Neural crest cell (in vitro differentiated cells): ENCODE measurements at regions not wholly inside any gene's neighbourhood (a gene's known extent, or its start where the extent isn't known, plus 50 kb on each side); places are given as distances from the start of the nearest gene placed in this dataset.

Experiments
- DNase-seq: peaks from one replicate; pipeline ENCODE4 v3.0.0; 2021; ENCODE audit warnings: low read depth, mixed read lengths, low spot score
- H3K27ac Mint-ChIP-seq: one replicate; pipeline ENCODE4 v1.8.0; 2021; ENCODE audit warnings: mild to moderate bottlenecking, mixed read lengths; ENCODE audit not compliant: unreplicated experiment
- H3K27me3 Mint-ChIP-seq: 2 replicates; pipeline ENCODE4 v1.8.0; 2021; ENCODE audit warnings: low read depth, mild to moderate bottlenecking, mixed read lengths
- H3K36me3 Mint-ChIP-seq: 2 replicates; pipeline ENCODE4 v1.8.0; 2021; ENCODE audit warnings: low read depth, mild to moderate bottlenecking, mixed read lengths
- H3K4me1 Mint-ChIP-seq: 2 replicates; pipeline ENCODE4 v1.8.0; 2021; ENCODE audit warnings: mixed read lengths
- H3K4me3 Mint-ChIP-seq: one replicate; pipeline ENCODE4 v1.8.0; 2021; ENCODE audit warnings: mild to moderate bottlenecking, mixed read lengths
- H3K9me3 Mint-ChIP-seq: 2 replicates; pipeline ENCODE4 v1.8.0; 2021; ENCODE audit warnings: mixed read lengths
- TF ChIP-seq, protein P1 (sequence below): fragments of 200-600 bp; sonication (generic); conservative IDR thresholded peaks from 2 replicates; pipeline ENCODE4 v1.5.0; 2021; ENCODE audit warnings: antibody characterized with exemption, mild to moderate bottlenecking

DNA sequence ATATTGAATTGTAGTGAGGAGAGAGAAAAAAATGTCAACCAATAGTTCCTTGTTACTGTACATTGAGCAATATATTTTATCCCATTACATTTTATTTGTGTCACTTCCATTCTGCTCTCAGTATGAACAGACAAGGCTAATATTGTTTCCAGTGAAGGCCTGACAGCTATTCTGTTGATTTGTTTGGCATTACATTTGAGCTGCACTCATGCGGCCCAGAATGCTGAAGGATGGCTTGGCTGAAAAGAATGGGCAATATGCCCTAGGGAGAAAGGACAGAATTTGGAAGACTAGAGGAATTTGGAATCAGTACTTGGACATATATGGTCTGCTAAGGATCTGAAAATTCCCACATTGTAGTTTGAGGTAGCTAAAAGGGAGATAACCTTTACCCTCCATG lies 1294.4 kb downstream of the CDH8 start:
- H3K9me3 Mint-ChIP-seq, result no peaks in the 10 kb centered on the region
- no peak for DNase-seq
- H3K36me3 Mint-ChIP-seq, result no peaks in the 10 kb centered on the region
- H3K27ac Mint-ChIP-seq, result no peak overlapping the region
- TF ChIP-seq, protein P1, sequence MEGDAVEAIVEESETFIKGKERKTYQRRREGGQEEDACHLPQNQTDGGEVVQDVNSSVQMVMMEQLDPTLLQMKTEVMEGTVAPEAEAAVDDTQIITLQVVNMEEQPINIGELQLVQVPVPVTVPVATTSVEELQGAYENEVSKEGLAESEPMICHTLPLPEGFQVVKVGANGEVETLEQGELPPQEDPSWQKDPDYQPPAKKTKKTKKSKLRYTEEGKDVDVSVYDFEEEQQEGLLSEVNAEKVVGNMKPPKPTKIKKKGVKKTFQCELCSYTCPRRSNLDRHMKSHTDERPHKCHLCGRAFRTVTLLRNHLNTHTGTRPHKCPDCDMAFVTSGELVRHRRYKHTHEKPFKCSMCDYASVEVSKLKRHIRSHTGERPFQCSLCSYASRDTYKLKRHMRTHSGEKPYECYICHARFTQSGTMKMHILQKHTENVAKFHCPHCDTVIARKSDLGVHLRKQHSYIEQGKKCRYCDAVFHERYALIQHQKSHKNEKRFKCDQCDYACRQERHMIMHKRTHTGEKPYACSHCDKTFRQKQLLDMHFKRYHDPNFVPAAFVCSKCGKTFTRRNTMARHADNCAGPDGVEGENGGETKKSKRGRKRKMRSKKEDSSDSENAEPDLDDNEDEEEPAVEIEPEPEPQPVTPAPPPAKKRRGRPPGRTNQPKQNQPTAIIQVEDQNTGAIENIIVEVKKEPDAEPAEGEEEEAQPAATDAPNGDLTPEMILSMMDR, result no peak
- no peaks in the 10 kb centered on the region for H3K27me3 Mint-ChIP-seq
- no peaks in the 10 kb centered on the region for H3K4me1 Mint-ChIP-seq
- no peak overlapping the region for H3K4me3 Mint-ChIP-seq

DNA sequence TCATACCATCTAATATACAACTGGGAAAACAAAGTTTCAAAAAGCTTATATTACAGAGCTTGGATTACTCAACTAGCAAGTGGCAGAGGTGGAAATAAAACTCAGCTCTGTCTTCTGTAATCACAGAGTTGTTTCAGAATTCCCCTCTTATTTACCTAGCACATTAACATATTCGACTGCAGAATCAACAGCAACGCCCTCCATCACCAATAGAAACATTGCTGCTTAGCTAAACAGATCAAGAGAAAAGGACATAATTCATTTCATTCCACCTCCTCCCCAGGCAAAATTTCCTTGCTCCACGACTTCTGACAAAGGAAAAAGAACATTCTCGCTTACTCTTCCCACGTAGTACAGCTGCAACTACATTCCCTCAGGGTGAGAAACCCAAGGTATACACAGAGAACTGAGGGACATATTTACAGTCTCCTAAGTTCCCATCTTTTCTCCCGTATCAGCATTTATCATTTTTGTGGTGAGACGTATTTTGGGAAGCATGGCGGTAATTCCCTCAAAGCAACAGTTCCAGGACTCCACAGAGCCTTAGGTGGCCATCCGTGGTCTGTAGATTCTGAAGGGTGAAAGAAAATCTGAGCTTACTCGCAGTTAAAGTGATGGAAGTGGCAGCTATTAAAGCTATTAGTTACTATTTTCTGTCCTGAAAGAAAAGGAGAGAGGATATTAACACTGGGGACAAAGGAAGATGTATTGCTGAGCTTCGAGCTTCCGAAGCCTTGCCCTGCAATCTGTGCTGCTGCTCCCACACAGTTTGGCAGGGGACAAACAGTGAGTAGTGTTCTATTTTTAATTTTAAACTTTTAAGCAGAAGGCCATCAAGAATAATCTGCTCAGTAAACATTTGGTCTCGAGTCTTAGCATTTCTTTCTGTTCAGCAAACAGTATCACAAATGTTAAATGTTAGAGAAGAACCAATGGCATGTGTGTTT lies 1296.2 kb downstream of the CDH8 start:
- Mint-ChIP-seq H3K4me1 (no peaks in the 10 kb centered on the region), H3K27me3 (no peaks in the 10 kb centered on the region), H3K9me3 (no peaks in the 10 kb centered on the region), H3K4me3 (no peak overlapping the region), H3K27ac (no peak overlapping the region), H3K36me3 (no peaks in the 10 kb centered on the region)
- TF ChIP-seq, protein P1, result no peak
- no peak for DNase-seq

DNA sequence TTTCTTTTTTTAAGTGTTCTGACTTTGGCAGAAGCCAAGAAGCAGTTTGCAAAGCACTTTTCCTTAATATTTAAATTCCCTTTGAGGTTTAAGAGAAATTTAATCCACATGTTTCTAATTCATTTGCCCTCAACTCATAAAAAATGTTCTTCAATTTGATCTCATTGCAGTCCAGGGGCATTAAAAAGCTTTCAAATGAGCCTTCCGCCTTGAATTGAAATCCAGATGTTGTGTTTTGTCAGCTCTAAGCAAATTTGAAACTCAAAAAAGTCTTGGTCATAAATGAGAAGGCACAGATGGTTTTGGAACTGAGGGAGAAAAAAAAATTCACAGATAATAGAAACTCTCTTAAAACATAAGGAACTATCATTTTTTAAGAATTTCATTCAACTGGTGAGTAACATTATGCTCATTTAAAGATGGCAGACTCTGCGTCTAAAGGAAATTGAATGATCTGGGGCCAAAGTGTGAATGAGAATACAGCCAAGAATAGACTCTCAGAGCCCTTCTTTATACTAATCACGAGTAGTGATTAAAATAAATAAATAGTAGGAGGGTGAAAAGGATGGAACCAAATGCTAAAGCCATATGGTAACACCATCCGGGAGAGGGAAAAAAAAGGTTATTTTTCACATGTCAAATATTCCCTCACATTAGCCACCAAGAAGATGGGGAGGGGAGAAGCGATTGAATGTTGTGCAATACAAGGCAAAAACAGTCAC lies 1304.7 kb downstream of the CDH8 start:
- DNase-seq, result no peak
- no peaks in the 10 kb centered on the region for H3K36me3 Mint-ChIP-seq
- no peaks in the 10 kb centered on the region for H3K4me1 Mint-ChIP-seq
- no peak overlapping the region for H3K4me3 Mint-ChIP-seq
- H3K27me3 Mint-ChIP-seq, result peaks cover 5% of the 10 kb centered on the region
- TF ChIP-seq, protein P1, result no peak
- no peak overlapping the region for H3K27ac Mint-ChIP-seq
- no peaks in the 10 kb centered on the region for H3K9me3 Mint-ChIP-seq

DNA sequence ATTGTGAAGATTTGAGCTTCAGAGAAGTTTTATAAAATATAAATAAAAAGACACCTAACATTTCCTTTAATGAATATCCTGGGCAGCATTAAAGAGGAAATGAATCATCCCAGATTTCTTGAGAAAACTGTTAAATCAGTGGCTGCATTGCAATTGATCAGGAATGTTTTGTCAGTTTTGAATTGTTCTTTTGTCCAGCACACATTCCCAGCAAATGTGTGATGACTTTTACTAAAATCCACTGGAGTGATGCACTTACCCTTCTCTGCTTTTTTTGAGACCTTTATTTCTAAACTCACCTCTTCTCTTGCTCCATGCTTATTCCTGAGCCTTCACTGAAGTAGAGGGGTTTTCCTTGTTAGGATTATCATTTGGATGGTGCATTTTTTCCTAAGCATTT lies 1307.2 kb downstream of the CDH8 start:
- peaks cover 6% of the 10 kb centered on the region for H3K27me3 Mint-ChIP-seq
- no peaks in the 10 kb centered on the region for H3K36me3 Mint-ChIP-seq
- no peak overlapping the region for H3K27ac Mint-ChIP-seq
- H3K9me3 Mint-ChIP-seq, result no peaks in the 10 kb centered on the region
- no peak overlapping the region for H3K4me3 Mint-ChIP-seq
- no peak for DNase-seq
- TF ChIP-seq, protein P1, result no peak
- H3K4me1 Mint-ChIP-seq, result no peaks in the 10 kb centered on the region

DNA sequence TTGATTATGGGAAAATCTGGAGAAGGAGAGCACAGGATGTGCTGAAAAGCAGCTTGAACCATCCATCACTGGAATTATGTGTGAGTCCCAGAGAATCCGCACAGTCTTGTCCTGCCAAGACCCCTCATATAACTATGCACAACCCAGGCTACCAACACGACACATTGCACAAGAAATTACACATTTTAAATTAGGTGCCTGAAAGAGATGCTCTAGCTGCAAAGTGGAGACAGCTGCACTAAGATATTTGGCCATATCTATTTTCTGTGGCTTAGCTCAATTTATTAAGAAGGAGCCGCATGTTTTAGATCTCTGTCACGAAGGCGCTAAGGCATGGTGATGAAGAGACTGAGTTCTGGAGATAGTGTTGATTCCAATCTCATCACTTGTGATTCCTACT lies 1308.4 kb downstream of the CDH8 start:
- H3K27me3 Mint-ChIP-seq, result peaks cover 6% of the 10 kb centered on the region

More for the DNA sequence above, 1308.4 kb downstream of the CDH8 start:
- Mint-ChIP-seq H3K4me1 (no peaks in the 10 kb centered on the region), H3K9me3 (no peaks in the 10 kb centered on the region), H3K27ac (no peak overlapping the region), H3K36me3 (no peaks in the 10 kb centered on the region), H3K4me3 (no peak overlapping the region)
- TF ChIP-seq, protein P1, result no peak
- DNase-seq, result no peak
